HUES64 (cell line): ENCODE measurements at regions not wholly inside any gene's neighbourhood (a gene's known extent, or its start where the extent isn't known, plus 50 kb on each side); places are given as distances from the start of the nearest gene placed in this dataset.

Source experiments
- H3K27ac ChIP-seq: 2 replicates; pipeline ENCODE4 v1.7.0; 2013; ENCODE audit warnings: low read depth, low read length, inconsistent platforms
- H3K27me3 ChIP-seq: 2 replicates; pipeline ENCODE4 v1.6.1; 2013; ENCODE audit warnings: mild to moderate bottlenecking, low read length; ENCODE audit not compliant: insufficient read depth
- H3K36me3 ChIP-seq: 2 replicates; pipeline ENCODE4 v1.6.1; 2013; ENCODE audit warnings: mild to moderate bottlenecking, low read length; ENCODE audit not compliant: insufficient read depth
- H3K4me1 ChIP-seq: 2 replicates; pipeline ENCODE4 v1.6.1; 2013; ENCODE audit warnings: mild to moderate bottlenecking, low read length, moderate library complexity; ENCODE audit not compliant: insufficient read depth
- H3K4me3 ChIP-seq: 2 replicates; pipeline ENCODE4 v1.5.1; 2013; ENCODE audit warnings: mild to moderate bottlenecking, low read length, moderate library complexity
- H3K9ac ChIP-seq: 2 replicates; pipeline ENCODE4 v1.6.1; 2013; ENCODE audit warnings: mild to moderate bottlenecking, low read depth, low read length
- H3K9me3 ChIP-seq: 2 replicates; pipeline ENCODE4 v1.6.1; 2013; ENCODE audit warnings: low read depth, low read length; ENCODE audit not compliant: insufficient read depth
- WGBS: fragments of 150-250, 120-280 bp; methylation state at CpG from one replicate; pipeline ENCODE4 v1.1.7; 2013; ENCODE audit warnings: missing lambda C conversion rate; 5-methylcytosine and 5-hydroxymethylcytosine counted together

DNA sequence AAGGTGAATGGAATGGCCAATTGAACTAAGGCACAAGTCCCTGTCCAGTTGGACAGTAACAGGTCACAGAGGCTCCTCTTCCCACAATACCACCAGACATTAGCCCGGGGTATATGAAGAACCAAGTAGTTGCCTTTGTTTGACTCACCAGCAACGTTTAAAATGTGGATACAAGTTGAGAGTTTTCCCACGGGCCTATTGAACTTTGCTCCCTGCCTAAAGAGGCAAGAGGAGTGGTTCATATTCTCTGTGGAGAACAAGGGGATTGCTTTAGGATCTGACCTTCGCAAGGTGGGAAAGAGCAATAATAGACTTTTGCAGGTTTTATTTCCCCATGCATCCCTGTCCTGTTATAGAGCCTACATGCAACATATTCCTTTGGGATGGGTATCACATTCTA is 177.2 kb downstream of the POU4F1 start:
- H3K36me3 ChIP-seq, result no peaks in the 10 kb centered on the region
- H3K27ac ChIP-seq, result no peak overlapping the region
- 89% methylated on average over 4 of the region's 4 CpGs for WGBS
- no peaks in the 10 kb centered on the region for H3K27me3 ChIP-seq
- H3K9ac ChIP-seq, result no peak overlapping the region
- no peaks in the 10 kb centered on the region for H3K9me3 ChIP-seq
- no peak overlapping the region for H3K4me3 ChIP-seq
- H3K4me1 ChIP-seq, result peaks cover 17% of the 10 kb centered on the region

DNA sequence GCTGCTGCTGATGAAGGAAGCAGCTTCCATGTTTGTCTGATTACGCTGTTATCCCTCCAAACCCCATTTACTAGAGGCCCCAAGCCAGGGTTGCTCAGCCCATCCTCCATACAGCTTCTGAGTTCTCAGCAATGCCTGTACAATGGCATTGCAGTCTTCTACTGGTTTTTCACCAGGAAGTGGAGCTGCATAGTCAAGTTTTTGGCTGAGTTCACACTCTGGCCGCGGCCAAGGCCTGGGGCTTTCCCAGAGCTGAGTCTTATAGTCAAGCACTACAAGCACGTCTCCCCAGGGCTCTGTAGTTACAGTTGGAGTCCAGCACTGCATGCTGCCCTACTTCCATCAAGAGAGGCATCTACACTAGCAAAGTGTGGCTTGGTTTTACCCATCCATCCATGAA is 182.5 kb downstream of the POU4F1 start:
- Histone ChIP-seq H3K9me3 (no peaks in the 10 kb centered on the region), H3K36me3 (no peaks in the 10 kb centered on the region), H3K4me1 (no peaks in the 10 kb centered on the region), H3K27me3 (no peaks in the 10 kb centered on the region), H3K9ac (no peak overlapping the region), H3K4me3 (no peak overlapping the region), H3K27ac (no peak overlapping the region)
- 88% methylated on average over 4 of the region's 4 CpGs for WGBS

DNA sequence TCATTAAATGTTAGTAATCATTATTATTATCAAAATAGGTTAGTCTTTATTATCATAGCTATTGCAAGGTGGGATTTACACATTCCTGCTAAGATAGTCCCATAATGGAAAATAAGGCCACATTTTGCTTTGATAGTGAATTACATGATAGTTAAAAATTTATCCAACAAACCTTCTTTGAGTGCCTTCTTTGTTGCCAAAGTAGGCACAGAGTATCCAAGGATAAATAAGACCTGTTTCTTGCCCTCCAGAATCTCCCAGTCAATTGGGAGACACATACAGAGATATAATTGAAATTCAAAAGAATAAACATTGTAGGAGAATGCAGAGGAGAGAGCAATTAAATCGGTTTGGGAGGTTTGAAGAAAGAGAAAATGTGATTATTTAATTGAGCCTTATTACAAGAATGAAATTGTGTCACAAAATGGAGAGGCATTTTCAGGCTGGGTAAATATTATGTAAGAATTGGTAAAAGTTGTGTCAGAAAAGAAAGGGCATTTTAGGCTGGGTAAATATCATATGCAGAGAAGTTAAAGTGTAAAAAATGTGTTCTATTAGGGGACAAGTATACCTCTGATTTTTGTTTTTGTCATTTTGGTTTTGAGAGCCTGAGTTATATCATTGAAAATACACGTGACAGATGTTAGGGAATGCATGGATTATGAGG is 189.3 kb downstream of the POU4F1 start:
- H3K36me3 ChIP-seq, result no peaks in the 10 kb centered on the region
- H3K4me3 ChIP-seq, result no peak overlapping the region
- H3K9me3 ChIP-seq, result no peaks in the 10 kb centered on the region
- no peak overlapping the region for H3K27ac ChIP-seq
- peaks cover 4% of the 10 kb centered on the region; the same call in 1 of the 2 replicates for H3K4me1 ChIP-seq
- 93% methylated on average over 2 of the region's 2 CpGs for WGBS
- no peak overlapping the region for H3K9ac ChIP-seq
- H3K27me3 ChIP-seq, result no peaks in the 10 kb centered on the region

DNA sequence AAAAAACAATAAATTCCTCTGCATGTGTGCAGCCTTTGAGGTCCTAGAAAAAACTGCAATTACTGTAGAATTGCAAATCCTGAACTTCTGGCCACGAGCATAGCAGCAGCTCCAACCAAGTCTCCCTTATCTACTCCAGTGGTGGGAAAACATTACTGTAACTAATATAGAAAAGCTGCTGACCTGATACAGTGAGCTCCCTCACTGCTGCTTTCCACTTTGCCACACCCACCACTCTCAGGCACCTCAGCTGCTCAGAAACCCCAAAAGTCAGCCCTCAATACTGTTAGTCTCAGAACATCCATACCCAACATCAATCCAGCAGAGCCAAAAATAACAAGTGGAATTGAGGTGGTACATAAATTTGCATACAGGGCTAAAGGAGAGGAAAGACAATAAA is 192.5 kb downstream of the POU4F1 start:
- 92% methylated on average over 1 of the region's 1 CpG for WGBS
- H3K9me3 ChIP-seq, result no peaks in the 10 kb centered on the region

DNA sequence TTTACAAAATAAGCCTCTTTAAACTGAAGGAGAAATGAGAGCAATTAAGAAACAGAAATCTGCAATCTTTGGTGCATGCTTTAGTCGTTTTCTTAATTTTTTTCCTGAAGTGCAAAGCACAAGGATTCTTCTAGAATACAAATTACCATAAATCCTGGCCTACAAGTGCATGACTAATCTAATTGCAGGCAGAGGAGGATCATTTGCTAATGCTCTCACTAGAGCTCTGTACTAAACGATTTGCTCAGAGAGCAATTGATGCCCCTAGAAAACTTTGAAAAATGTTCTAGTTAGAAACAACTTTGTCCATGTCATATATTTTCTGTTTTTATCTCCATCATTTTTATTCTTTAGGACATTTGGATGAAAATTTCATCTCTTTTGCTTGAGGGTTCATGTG is 193.2 kb downstream of the POU4F1 start:
- Histone ChIP-seq H3K9me3 (no peaks in the 10 kb centered on the region), H3K27ac (no peak overlapping the region), H3K9ac (no peak overlapping the region), H3K27me3 (no peaks in the 10 kb centered on the region), H3K4me1 (peaks cover 4% of the 10 kb centered on the region; the same call in 1 of the 2 replicates), H3K4me3 (no peak overlapping the region), H3K36me3 (no peaks in the 10 kb centered on the region)
- WGBS, result 79% methylated on average over 2 of the region's 2 CpGs

More for the DNA sequence above, 192.5 kb downstream of the POU4F1 start:
- Histone ChIP-seq H3K27me3 (no peaks in the 10 kb centered on the region), H3K4me1 (peaks cover 4% of the 10 kb centered on the region; the same call in 1 of the 2 replicates), H3K9ac (no peak overlapping the region), H3K36me3 (no peaks in the 10 kb centered on the region), H3K4me3 (no peak overlapping the region), H3K27ac (no peak overlapping the region)

DNA sequence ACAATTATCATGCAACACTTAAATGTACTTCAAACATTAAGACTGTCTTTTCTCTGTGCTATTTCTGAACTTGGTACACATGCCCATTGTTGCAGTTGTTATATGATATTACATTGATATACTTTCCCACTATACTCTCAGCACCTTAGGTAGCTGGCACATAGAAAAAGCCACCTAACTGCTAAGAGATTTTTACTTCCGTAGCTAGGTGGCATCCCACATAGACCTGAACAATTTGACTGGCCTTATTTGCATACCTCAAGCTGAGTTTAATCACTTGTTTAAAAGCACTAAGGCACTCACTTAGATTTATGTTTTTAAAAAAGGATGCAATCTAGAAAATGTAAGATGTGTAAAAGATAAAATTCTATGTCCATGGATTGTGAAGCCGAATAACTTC is 194.2 kb downstream of the POU4F1 start:
- 66% methylated on average over 2 of the region's 2 CpGs for WGBS

DNA sequence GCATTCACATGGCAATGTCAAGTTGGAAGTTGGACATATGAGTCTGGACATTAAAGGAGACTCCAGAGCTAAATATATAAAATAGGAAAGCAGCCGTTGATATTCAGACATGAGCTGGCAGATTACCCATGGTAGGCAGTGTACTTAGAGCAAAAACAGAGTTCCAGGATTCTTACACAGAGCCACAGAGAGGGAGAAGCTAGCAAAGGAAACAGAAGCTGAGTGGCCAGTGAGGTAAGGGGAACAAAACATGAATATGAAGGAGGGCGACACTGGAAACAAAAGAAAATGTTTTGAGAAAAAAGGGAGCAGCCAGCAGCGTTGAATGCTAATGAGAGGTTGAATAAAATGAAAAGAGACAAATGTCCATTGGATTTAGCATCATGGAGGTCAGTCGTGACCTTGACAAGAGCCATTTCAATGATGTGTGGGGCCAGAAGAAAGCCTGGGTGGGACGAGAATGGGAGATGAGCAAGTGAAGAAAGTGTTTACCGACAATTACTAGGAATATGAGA is 198.4 kb downstream of the POU4F1 start:
- Histone ChIP-seq H3K36me3 (no peaks in the 10 kb centered on the region), H3K9ac (no peak overlapping the region), H3K4me1 (peaks cover 14% of the 10 kb centered on the region; the same call in 1 of the 2 replicates), H3K27me3 (no peaks in the 10 kb centered on the region), H3K27ac (no peak overlapping the region), H3K4me3 (no peak overlapping the region), H3K9me3 (no peaks in the 10 kb centered on the region)
- 85% methylated on average over 6 of the region's 6 CpGs for WGBS

More for the DNA sequence above, 194.2 kb downstream of the POU4F1 start:
- Histone ChIP-seq H3K9me3 (no peaks in the 10 kb centered on the region), H3K4me3 (no peak overlapping the region), H3K27me3 (no peaks in the 10 kb centered on the region), H3K27ac (no peak overlapping the region), H3K4me1 (peaks cover 4% of the 10 kb centered on the region; the same call in 1 of the 2 replicates), H3K36me3 (no peaks in the 10 kb centered on the region), H3K9ac (no peak overlapping the region)

DNA sequence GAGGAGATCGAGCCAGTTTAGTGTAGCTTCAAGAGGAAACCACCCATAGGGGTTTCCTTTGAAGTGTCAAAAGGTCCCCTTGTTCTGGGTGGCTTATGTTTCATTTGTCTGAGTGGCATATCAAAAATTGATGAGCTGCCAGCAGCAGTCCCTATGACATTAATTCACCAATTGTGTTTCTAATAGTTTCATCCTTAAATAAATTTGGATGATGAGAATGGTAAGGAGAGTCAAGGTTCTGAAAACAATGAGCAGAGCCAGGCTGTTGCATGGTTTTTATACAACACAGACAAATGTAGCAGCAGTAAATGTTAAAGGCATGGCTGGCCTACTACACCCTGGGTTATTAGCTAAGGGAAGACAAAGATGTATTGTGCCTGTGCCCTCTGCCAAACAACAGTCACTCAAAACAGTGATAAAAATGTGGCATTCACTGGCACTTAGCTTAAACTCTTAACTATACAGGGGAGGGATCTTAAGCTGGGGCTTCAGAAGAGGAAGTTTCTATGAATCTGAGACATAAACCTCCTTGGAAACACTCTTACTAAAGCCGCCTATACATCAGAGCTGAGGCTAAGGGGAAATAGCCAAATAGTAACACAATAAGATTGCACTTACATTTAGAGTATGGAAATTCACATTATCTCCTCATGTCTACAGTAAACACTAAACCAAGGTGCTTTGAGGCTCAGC is 200.5 kb downstream of the POU4F1 start:
- Histone ChIP-seq H3K9me3 (no peaks in the 10 kb centered on the region), H3K9ac (no peak overlapping the region), H3K27ac (no peak overlapping the region), H3K4me3 (no peak overlapping the region), H3K4me1 (peaks cover 10% of the 10 kb centered on the region; the same call in 1 of the 2 replicates), H3K36me3 (no peaks in the 10 kb centered on the region), H3K27me3 (no peaks in the 10 kb centered on the region)
- 73% methylated on average over 2 of the region's 2 CpGs for WGBS

DNA sequence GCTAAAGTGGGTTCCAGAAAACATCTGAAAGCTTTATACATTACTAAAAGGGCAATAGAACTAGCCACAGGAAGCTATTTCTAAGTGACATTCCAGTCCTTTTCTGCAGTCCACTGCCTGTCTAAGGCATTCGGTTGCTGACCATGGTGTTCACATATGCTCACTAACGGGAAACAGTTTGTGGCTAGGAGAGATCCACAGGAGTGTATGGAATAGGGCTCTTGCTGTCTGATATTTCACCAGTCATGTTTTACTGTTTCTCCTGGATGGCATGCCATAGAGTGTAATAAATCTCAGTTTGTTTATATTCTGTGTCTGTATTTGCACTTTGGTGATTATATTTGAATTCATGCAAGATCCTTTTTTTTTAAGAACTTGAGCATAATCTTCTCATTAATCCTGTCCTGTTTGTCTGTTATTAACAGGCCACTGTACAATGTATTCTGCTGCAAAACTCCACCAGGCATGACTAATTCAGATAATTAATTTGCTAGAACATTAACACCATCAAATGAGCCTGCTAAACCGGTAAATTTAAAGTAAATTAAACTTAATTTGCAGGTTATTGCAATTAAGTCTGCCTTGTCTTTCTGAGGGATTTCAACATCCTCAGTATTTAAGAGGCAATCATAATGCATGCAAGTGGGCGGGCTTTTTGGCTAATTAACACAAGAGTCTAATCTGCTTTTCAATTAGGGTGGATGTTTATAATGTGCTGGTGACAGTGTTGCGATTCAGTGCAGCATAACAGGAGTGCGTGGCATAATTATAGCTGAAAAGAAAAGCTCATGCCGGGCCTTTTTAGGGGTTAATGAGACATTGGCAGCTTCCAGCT is 201.3 kb downstream of the POU4F1 start:
- no peaks in the 10 kb centered on the region for H3K36me3 ChIP-seq
- H3K27ac ChIP-seq, result no peak overlapping the region
- 76% methylated on average over 7 of the region's 7 CpGs for WGBS
- H3K9ac ChIP-seq, result no peak overlapping the region
- no peak overlapping the region for H3K4me3 ChIP-seq
- H3K4me1 ChIP-seq, result peaks cover 10% of the 10 kb centered on the region; the same call in 1 of the 2 replicates
- H3K27me3 ChIP-seq, result no peaks in the 10 kb centered on the region
- no peaks in the 10 kb centered on the region for H3K9me3 ChIP-seq

DNA sequence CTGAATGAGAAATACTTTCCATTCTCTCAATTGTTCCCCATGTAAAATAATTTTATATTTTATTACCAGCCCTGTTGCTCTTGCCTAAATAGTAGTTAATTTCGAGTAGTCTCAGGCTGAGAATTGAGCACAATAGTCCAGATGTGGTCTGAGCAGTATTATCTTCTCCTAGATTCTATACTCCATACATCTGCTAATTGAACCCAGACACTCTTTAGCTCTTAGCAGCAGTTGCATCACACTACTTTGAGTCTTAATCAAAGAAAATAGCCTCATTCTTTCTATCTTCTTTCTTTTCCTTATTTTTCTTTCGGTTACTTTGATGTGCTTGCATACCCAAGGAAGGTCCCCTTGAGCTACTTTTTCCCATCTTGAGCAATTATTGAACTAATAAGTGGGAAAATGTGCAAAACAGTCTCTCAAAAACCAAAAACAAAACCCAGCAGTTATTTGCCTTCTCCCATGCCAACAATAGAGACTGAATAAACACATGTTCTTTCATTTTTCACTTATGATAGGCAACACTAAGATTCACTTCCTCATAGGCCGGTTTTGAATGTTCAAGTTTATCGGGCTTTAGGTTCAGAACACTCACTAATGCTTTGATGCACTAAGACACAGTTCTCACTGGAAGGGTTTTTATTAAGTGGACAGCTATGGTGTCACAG is 204.5 kb downstream of the POU4F1 start:
- Histone ChIP-seq H3K4me3 (no peak overlapping the region), H3K4me1 (peaks cover 10% of the 10 kb centered on the region; the same call in 1 of the 2 replicates), H3K9me3 (no peaks in the 10 kb centered on the region), H3K9ac (no peak overlapping the region), H3K27me3 (no peaks in the 10 kb centered on the region), H3K36me3 (no peaks in the 10 kb centered on the region), H3K27ac (no peak overlapping the region)
- WGBS, result 83% methylated on average over 4 of the region's 4 CpGs
